CD4-positive, alpha-beta T cell treated with Interleukin-10 for 1 hour (primary cell): ENCODE measurements at regions not wholly inside any gene's neighbourhood (a gene's known extent, or its start where the extent isn't known, plus 50 kb on each side); places are given as distances from the start of the nearest gene placed in this dataset.

Experiments
- DNase-seq: peaks from one replicate; pipeline ENCODE4 v3.0.0-alpha.2; 2020

DNA sequence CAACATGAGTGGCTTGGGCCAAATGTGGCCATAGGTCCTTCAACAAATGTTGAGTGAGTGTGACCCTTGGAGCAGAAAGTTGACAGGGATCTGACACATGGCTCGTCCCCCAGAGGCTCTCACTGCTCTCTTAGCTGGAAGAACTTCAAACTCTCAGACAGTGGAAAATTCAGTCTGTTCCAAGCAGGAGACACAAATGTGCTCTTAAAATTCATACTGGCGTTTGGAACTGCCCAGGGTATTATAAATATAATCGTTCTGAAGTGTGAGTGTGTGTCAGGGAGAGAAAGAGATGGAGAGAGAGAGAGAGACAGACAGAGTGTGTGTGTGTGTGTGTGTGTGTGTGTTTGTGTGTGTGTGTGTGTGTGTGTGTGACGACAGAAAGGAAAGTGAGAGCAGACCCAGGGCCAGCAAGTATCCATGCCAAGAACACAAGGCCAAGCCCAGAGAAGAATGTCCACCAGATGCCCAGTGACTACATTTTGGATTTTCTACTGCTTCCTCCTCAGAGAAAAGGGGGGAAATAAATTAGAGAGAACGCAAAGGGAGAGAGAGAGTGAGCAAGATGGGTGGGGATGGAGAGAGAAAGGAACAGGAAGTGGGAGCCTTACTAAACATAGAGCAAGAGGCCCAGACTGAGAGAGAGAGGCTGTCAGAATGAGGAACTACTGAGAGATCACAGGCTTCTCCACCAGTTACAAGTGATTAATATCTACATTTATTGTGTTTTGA, 193.6 kb upstream of the NUDT4 start:
- DNase-seq = peak; percentile 2

DNA sequence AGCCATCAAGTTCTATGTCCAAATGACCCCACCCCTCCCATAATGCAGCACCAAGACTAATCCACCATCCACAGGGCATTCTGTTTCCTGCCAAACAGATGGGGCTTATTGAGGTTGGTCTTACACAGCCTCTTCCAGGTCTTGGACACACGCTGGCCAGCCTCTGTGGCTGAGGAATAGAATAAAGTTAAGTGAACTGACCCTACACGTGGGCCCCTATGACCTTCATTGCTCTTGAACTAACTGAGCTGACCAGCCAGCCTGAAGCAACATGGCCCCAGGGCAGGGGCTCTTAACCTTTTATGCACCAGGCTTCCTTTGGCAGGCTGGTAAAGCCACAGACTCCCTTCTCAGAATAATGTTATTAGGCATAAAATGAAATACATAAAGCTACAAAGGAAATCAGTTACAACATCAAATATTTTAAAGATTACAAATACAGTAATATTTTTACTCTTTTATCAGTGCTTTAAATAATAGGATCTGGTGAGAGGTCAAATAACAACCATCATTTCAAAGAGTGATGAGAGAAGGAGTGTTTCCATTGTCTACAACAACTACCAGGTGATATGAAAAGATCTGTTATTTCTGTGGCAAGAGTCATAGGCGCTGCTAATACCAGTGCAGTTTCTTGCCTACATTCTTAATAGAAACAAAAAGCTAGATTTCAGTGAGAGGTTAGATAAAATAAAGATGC, 192.9 kb upstream of the NUDT4 start:
- DNase-seq = no peak

DNA sequence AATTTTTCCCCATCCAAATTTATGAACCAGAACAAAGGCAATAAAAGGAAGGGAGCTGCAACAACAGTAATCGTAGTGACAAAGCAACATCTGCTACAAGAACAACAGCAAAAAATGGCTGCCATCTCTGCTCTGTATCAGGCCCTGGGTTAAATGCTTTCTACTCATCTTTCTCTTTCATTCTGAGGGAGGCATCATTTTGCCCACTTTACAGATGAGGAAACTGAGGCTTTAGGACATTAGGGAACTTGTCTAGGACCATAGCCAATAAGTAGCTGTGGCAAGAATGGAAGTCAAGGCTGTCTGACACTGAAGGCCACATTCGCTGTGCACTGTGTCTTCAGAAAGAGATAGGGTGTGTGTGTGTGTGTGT, 192.4 kb upstream of the NUDT4 start:
- DNase-seq = no peak

DNA sequence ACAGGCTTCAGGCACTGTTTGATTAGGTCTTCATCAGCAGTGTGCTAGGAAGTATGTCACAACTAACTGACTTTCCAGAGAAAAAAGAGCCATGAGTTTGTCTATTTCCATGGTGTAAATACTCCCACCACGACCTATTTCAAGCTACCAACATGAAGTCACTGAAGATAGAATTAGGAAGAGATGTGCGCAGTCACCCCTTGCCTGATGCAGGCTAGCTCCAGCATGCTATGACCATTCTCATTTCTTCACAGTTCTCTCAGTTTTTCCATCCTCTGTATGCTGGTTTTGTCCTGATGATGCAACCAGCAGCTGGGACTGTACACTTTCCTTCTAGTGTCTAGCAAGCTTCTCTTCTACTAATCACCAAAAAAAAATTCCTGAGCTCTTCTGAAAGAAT, 191.6 kb upstream of the NUDT4 start:
- DNase-seq = no peak

DNA sequence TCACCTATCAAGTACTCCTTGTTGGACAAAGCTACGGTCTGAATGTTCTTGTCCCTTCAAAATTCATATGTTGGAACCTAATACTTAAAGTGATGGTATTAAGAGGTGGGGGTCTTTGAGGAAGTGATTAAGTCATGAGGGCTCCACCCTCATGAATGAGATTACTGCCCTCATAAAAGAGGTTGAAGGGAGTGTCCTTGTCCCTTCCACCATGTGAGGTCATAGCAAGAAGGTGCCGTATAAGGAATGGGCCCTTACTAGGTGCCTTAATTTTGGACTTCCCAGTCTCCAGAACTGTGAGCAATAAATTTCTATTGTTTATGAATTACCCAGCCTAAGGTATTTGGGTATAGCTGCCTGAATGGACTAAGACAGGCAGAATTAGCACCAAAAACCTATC, 191.1 kb upstream of the NUDT4 start:
- no peak for DNase-seq

DNA sequence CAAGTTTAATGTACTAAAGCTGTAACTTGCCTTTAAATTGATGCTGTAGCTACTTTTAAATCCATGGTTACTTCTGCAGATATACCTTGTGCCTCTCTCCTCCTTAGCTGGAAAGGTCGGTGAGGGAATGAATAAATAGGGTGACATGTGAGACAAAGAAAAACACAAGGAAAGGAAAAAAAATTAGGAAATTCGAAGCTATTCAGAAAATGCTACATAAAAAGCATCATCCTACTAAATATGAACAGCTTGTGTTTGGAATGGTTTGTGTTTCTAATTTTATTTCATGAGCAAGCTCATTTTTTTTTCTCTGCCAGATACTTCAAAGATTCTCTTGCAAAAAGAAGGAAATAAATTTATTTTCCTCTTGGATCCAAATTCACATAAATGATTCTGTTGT, 186.3 kb upstream of the NUDT4 start:
- DNase-seq = no peak

DNA sequence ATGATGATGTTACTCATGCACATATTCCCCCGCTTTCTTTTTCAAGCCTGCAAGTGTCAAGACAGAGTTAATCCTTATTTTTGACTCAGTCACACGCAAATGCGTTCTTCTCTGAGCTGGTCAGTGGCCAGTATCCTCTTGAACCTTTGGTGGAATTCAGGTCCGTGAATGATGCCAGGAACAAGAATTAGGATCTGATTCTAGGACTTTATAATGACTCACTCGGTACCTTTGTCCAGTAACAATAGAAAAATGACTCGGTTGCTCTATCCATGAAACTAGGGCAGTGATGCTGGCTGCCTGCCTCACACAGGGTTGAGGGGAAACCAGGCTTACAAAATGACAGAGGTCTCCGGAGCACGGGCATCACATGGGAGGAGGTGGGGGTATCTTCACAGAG, 185.8 kb upstream of the NUDT4 start:
- DNase-seq = no peak

DNA sequence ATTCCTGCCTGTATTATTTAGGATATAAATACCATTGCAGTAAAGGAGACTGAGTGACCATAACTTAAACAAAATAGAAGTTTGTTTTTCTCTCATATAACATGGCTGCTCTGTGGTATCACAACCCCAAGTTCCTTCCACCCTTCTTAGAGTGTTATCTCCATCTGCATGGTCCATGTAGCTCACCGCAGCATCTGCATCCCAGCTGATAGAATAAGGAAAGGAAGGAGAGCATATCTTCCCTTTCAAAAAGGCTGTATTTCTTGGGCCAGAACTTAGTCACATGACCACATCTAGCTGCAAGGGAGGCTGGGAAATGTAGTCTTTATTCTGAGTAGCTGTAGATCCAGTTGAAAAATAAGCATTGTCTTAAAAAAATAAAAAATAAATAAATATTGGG, 184.8 kb upstream of the NUDT4 start:
- no peak for DNase-seq

DNA sequence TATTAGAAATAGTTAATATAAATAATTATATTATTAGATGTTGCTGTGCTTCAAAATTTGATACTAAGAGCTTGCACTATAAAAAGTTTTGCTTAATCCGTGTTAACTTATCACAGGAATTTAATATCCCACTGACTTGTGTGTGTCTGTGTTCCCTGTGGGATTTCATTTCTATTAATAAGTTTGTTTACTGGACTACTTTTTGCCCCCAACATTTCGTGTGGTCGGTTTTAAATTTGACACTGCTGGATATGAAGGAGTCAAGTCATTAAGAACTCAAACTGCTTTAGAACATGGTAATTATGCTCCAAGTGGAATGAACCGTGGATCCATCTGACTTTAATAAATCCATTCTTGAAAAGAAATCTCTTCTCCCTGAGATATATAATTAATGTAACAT, 182.2 kb upstream of the NUDT4 start:
- no peak for DNase-seq

DNA sequence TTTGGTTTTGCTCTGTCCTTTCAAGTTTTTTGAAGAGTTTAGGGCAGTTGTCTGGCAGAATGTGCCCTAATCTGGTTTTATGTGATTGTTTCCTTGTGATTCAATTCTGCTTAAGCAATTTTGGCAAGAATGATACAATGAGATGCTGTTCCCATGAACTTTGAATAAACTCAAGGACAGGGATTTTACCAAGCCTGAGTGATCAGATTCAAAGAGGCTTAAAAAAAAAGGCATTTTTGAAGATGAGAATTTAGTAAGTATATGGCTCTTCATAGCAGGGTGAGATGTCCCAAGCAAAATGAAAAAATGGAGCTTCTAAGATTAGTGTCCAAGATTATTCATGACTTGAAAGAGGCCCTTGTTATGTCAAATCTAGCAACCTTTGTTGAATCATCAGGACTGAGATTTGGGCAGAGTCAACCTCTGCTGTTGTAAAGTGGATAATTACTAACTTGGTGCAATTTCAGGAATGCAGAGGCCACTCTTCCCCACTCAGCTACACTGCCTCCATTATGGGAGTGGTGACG, 180.6 kb upstream of the NUDT4 start:
- no peak for DNase-seq

DNA sequence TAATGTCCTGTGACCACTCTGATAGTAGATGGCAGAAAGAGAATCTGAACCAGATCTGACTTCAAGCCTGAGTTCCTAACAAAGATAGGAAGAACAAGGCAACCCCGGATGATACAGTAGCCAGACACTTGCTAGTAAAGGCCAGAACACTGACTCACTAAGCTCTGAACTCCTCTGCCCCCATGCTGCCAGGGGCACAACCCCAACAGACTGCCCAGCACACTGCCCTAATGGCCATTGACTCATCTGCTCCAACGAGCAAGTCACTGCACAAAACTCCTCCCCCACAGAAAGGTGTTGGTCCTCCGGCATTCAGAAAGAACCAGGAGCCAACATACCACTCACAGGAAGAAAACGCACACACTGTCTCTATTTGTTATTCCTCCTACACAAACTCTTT, 179.6 kb upstream of the NUDT4 start:
- DNase-seq = no peak

DNA sequence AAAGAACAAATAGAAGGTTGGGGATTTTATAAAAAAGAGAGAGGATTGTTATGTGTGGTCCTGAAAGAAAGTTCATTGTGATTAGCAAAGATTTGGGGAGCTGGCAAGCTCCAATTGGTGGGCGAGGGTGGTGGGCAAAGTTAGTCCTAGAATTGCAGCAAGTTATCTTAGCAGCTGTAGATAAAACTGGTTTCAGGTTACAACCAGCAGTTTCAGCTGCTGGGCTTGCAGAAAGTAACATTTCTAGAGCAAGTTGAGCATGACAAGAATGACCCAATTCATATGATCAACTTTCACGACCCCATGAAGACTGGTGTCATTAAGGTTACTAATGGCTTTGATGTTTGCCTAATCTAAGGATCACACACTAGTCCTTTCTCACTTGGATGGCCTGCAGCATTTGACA, 177.9 kb upstream of the NUDT4 start:
- no peak for DNase-seq

DNA sequence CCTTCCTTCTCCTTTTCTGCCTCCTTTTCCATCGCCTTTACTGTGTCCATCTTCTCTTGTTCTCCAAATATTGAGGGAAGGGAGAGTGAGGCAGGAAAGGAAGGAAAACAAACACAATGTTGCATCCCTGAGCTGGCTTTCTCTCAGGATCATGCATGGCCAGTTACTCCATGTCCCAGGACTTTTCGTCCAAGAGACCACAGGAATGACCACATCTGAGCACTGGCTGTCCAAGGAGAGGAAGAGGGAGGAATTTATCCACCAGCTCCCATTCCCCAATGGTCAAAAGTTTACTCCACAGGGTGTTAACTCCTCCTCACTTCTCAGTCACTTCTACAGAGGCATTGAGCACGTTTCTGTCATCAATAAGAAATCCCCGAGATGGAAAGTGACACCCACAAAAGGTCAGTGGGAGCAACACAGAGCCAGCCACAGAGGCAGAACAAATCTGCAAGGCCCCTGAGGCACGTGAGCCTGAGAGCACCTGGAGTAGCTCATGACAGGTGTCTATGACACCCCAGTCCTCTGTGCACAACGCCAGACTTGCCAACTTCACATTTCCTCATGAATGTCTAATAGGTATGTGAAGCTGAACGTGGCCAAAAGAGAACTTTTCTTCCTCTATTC, 177.3 kb upstream of the NUDT4 start:
- DNase-seq = no peak

DNA sequence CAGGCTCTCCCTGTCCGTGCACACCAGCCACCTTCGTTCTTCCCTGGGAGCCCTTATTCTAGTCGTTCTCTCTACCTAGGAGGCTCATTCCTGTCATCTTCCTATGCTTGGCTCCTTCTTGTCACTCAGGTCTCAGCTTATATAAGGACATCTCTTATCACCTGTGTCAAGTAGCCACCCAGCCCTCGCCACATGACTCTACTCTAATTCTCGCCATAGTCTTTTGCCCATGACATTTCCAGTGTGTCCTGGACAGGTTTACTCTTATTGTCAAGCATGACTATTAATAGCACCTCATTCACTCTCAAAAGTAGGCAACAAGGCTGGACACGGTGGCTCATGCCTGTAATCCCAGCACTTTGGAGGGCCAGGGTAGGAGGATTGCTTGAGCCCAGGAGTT, 175.7 kb upstream of the NUDT4 start:
- no peak for DNase-seq

DNA sequence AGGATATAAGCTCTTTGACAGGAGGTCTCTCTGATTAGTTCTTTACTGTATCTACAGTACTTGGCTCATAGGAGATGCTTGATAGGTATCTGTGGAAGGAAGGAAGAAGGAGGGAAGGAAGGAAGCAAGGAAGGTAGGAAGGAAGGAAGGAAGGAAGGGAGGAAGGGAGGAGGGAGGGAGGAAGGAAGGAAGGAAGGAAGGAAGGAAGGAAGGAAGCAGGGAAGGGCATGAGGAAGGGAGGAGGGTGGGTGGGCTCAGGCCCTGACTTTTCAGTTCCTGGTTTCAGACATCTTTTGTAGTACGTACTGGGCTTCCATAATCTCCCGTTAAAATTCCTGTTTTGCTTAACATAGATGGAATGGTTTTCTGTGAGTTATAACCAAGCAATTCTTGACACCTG, 175.0 kb upstream of the NUDT4 start:
- DNase-seq = no peak

DNA sequence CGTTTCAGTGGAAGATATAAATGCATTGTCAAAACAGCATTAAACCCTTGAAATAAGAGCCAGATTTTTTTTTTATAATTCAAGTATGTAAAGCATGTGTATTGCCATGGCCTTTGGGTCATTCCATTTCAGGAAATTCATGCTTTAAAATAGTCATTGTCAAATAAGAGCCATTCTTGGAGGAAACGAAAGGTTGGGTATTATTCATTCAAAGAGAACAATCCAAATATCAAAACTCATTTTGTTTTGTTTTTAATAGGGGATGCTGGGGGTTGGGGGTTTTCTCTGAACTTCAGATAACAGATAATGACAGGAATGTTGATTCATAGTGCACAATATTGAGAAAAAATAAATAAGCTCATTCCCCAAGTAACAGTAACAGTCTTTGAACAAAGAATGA, 174.4 kb upstream of the NUDT4 start:
- no peak for DNase-seq

DNA sequence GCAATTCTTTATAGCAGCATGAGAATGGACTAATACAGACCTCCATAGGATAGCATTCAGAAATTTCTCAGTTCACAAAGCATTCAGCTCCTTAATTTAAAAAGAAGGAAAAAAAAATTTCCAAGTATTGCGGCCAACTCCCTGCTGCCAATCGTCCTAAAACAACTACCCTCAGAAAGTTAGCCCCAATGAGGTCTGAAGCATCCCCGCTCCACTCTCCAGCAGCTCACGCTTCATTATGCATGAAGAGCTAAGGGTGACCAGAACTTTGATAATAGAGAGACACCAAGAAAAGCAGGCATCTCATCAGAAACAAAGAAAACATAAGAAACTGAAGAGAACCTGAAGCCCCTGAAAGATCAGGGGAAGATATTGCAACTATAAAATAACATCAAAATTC, 172.8 kb upstream of the NUDT4 start:
- no peak for DNase-seq

DNA sequence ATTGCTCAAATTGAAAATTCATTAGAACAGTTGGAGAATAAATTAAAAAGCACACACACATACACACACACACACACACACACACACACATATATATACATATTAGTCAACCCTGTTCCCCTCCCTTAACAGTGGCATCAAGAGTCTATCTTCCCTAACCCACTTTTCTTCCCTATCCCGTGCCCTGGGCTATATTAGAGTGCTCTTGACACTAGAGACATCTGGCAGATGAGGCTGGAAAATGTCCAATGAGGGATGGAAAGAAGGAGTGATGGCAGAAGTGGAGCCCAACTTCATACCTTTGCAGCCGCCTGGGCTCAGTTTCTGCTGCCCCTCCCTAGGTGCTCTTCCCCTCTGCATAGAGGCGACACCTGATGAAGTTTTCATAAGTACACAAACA, 172.4 kb upstream of the NUDT4 start:
- no peak for DNase-seq

DNA sequence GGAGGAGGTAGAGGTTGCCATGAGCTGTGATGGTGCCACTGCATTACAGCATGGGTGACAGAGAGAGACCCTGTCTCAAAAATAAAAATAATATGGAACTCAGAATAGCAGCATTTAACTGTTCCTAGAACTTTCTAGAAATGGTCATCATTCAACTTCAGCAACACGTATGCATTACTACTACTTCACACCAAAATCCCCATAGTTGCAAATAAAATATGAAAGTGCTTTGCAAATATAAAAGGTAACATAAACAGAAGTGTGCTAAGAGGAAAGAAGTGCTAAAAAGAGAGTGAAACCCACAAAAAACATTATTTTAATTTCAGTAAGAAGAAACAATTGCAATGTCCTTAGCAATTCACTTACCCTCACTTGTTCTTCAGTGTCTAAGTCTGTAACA, 169.7 kb upstream of the NUDT4 start:
- DNase-seq = no peak

DNA sequence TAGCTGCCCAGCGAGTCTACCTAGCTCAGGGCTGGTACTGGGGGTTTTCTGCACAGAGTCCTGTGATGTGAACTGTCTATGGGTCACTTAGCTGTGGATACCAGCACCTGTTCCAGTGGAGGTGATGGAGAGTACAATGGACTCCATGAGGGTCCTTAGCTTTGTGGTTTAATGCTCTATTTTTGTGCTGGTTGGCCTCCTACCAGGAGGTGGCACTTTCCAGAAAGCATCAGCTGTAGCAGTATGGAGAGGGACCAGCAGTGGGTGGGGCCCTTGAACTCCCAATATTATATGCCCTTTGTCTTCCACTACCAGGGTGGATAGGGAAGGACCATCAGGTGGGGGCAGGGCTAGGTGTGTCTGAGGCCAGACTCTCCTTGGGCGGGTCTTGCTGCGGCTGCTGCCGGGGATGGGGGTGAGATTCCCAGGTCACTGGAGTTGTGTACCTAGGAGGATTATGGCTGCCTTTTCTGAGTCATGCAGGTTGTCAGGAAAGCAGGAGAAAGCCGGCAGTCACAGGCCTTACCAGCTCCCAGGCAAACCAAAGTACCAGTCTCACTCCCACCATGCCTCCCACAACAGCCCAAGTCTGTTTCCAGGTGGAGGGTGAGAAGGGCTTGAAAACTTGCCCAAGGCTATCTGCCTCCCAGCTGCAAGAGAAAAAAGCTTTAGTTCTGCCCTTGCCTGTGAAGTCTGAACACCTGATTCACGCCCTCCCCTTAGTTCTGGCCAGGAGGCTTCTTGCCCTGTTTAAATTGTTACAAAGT, 163.0 kb upstream of the NUDT4 start:
- no peak for DNase-seq

DNA sequence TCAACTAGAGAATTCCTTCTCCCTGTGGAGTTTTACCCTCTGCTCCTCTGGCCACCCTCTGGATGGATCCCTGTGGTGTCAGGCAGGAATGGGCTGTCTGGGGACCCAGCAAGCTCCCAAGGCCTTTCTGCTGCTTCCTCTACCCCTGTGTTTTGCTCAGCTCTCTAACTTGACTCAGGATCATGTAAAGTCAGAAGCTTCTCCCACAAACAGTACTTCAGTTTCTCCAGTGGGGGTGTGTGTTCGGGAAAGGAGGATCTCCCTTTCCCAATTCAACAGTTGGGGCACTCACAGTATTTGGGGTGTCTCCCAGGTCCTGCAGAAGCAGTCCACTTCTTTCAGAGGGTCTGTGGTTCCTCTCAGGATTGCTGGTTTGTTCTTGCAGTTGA, 162.4 kb upstream of the NUDT4 start:
- DNase-seq = no peak

DNA sequence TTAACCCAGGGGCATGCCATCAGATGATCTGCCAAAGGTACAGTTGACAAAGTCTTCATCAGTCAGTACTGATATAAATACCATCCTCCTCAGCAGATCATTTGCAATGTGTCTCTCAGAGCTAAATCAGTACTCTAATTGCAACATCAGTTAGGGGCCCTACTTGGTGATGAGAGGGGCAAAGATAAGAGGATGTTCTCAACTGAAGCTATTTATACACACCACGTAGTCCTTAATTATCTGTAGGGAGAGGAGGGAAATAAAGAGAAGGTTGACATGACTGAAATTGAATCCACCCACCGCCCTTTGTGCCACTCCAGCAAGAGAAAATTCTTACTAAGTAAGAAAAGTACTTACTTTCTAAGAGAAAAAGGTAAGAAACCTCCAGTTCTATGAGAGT, 157.8 kb upstream of the NUDT4 start:
- DNase-seq = no peak

DNA sequence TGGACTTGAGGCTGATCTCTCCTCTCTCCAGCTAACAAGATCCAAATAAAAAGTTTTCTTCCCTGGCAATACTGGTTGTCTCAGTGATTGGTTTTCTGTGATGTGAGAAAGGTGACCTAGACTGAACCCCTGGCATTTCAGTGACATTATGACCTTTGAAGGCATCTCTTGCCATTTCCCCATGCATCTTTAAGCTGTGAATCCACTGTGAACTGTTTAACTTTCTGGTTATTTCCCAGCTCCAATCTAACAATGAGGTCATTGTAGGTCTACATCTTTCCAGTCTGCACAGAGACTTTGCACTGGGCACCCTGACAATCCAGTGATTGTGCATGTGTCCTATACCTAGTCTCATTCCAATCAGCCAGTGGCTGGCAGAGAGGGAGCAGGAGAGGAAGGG, 155.9 kb upstream of the NUDT4 start:
- no peak for DNase-seq
